ENCODE measurements at regions not wholly inside any gene's neighbourhood (a gene's known extent, or its start where the extent isn't known, plus 50 kb on each side); places are given as distances from the start of the nearest gene placed in this dataset.

GRCh38 chr5:143685246-143685815 is 126.6 kb upstream of the HMHB1 start:
- no peak for ATAC-seq

More at GRCh38 chr5:143685246-143685815, 126.6 kb upstream of the HMHB1 start:
- Histone ChIP-seq H3K4me2 (ENCODE audit: insufficient read depth, low read length) (no peak overlapping the region), H3K9ac (ENCODE audit: insufficient read depth in 1 of 2, low read depth in 2 of 2, low read length in 2 of 2) (no peak overlapping the region), H3K79me2 (ENCODE audit: control insufficient read depth, insufficient read depth, low read length) (no peaks in the 10 kb centered on the region), H4K20me1 (replicated peaks; ENCODE audit: control insufficient read depth, insufficient read depth, low read length) (no peaks in the 10 kb centered on the region), H2AFZ (ENCODE audit: low read depth, low read length) (no peak overlapping the region), H3K9me3 (replicated peaks; ENCODE audit: control insufficient read depth, insufficient read depth, low read depth, low read length) (no peaks in the 10 kb centered on the region), H3K27ac (ENCODE audit: extremely low read depth, low read depth, low read length) (no peak overlapping the region), H3K9me1 (ENCODE audit: control insufficient read depth, insufficient read depth, low read length) (no peaks in the 10 kb centered on the region), H3K4me1 (replicated peaks in 1 of 2; ENCODE audit: control insufficient read depth in 2 of 2, insufficient read depth in 2 of 2, low read length in 2 of 2) (no peaks in the 10 kb centered on the region), H3K4me3 (no peak overlapping the region), H3K36me3 (ENCODE audit: control insufficient read depth, insufficient read depth, low read length) (no peaks in the 10 kb centered on the region), H3K27me3 (ENCODE audit: control insufficient read depth in 2 of 2, insufficient read depth in 2 of 2, low read length in 2 of 2) (no peaks in the 10 kb centered on the region)
- in situ Hi-C loops (cut with MboI): no loop called here
- ChIA-PET POLR2A (no interaction called here), CTCF (ENCODE audit: low intra/inter-chr PET ratio) (no interaction called here)
- WGBS (ENCODE audit: insufficient coverage, low coverage, missing lambda C conversion rate): 0% methylated on average over 2 of the region's 2 CpGs
- BruUV-seq (replicated peaks): no TSS peak
- intact Hi-C loops (cut with micrococcal nuclease): no loop called here
- DNase-seq (ENCODE audit: extremely low read depth in 1 of 4, low spot score in 3 of 4) (no peak), FAIRE-seq (no peak)
- TF ChIP-seq CTCF (IDR thresholded peaks at IDR 0.05 in 2 of 3, conservative IDR thresholded peaks at IDR 0.05 in 1 of 3; ENCODE audit: insufficient read depth in 2 of 3, low read depth in 1 of 3, low read length in 3 of 3) (peak in 1 of 3 experiments; percentile 26; a peak in 2 of 6 replicates), TCF15 (CRISPR knock-in tag; IDR thresholded peaks at IDR 0.05) (no peak)

Data from K562 (cell line).